ENCODE measurements at regions not wholly inside any gene's neighbourhood (a gene's known extent, or its start where the extent isn't known, plus 50 kb on each side); places are given as distances from the start of the nearest gene placed in this dataset.

DNA sequence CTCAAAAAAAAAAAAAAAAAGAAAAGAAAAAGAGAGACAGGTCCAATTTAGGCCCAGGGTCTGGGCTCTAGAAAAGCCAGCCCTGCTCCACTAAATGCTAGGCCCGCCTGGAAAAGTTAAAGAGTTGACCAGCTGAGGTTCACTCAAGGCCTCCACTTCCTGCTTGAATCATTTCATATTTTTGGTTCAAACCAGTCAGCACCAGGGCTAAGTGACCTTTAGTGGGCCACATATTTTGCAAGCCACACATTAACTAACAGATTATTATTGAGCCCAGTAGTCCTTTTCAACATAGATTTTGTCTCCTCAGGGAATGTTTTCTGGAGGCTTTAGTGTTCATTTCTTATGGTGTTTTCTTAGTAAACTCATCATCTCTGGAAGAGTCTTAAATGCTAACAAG is 156.6 kb downstream of the TLR4 start:
- DNase-seq (ENCODE audit: low read depth): no peak

GRCh38 chr9:117864385-117865057 is 160.3 kb downstream of the TLR4 start:
- no peak for DNase-seq (ENCODE audit: low read depth)

DNA sequence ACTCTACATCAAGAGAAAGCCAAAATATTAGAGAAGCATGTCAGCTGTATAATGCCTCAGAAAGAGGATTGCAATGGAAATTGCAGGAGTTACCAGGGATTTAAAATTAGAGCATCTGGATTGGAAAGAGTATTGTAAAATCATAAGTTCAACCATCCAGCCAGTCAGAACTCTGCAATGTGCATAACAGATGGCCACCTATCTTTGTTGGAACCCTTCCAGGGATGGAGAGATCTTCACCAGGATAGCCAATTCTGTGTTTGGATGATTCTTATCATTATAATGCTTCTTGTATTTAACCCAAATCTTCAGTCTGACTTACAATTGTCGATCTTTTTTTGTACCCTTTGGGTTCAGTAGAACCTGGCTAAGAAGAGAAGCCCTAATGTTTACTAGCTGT is 164.4 kb downstream of the TLR4 start:
- DNase-seq (ENCODE audit: low read depth): no peak

DNA sequence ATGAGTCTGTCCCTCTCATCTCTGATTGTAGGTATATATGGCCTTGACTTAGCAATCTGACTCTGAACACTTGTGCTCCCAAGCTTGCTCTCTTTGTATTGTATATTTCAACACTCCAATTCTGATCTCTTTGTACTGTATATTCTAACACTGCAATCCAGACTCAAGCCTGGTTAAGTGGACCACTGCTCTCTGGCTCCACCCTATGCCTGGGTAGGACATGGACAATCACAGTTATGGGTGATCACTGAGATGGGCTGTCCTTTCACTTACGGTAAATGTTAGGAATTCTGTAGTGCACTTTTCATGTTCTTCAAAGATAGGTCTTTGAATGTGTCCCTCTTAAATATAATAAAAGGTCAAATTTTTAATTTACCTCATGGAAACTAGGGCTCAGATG is 165.1 kb downstream of the TLR4 start:
- no peak for DNase-seq (ENCODE audit: low read depth)

DNA sequence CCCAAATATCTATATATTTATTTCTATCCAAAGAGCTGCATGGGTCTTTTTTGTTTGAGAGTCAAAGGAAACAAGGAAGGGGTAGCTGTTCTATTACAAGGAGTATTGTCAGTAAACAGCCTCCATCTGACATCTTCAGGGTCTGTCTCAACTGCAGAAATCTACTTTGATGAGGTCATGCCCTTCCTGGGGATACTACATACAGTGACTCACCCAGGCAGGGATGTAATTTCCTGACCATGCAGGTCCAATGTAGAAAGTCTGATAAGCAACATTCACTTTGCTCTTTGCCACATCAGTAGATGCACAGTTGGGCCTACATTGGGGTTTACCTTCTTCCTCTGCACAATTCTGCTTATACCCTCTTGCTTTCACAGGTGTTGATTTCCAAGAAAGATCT is 165.5 kb downstream of the TLR4 start:
- DNase-seq (ENCODE audit: low read depth): no peak

DNA sequence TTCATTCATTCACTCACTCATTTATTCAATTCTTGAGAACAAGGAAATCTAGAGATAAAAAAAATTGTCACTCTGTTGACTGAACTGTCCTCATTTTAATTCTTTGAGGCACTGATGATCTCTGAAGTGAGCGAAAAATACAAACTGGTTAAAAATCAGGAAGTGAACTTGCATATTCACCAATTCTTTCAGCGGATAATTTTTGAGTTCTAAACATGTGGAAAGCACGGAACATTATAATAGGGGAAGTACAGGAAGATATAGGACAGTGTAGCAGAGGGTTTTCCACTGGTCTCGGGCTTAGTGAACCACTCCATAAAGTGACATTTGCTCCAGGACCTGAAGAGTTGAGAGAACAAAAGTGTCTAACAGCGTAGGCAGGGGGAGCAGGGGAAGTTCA is 169.5 kb downstream of the TLR4 start:
- no peak for DNase-seq (ENCODE audit: low read depth)

DNA sequence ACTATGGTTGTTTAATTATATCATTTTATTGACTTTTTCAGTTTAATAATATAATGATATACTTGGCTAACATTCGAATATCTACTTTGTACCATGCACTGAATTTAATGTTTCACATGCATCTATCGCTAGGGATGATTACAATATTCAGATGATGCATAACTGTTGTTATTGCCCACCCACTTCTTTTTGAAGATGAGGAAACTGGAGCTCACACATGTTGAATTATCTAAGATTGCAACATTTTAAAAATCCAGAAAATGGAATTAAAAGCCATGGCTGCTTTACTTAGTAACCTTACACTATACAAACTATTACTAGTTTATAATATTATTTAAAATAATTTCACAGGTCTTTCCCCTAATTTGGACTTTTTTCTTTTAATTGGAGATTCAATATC is 171.7 kb downstream of the TLR4 start:
- DNase-seq (ENCODE audit: low read depth): no peak

DNA sequence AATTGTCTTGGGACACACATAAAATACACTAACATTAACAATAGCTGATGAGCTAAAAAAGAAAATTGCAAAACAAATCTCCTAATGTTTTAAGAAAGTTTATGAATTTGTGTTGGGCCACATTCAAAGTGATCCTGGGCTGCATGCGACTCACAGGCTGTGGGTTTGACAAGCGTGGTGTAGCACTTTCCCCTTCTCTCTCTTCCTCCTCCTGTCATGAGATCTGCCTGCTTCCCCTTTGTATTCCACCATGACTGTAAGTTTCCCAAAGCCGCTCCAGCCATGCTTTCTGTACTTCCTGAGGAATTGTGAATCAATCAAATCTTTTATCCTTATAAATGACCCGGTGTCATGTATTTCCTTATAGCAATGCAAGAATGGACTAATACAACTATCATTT is 178.0 kb downstream of the TLR4 start:
- no peak for DNase-seq (ENCODE audit: low read depth)

GRCh38 chr9:117886616-117887015 is 182.4 kb downstream of the TLR4 start:
- no peak for DNase-seq (ENCODE audit: low read depth)

- DNase-seq (ENCODE audit: low read depth): no peak
These were observed 183.2 kb downstream of the TLR4 start for GRCh38 chr9:117887383-117887782.

GRCh38 chr9:117887941-117888340 is 183.7 kb downstream of the TLR4 start:
- no peak for DNase-seq (ENCODE audit: low read depth)

GRCh38 chr9:117903453-117903852 is 199.2 kb downstream of the TLR4 start:
- DNase-seq (ENCODE audit: low read depth): no peak

DNA sequence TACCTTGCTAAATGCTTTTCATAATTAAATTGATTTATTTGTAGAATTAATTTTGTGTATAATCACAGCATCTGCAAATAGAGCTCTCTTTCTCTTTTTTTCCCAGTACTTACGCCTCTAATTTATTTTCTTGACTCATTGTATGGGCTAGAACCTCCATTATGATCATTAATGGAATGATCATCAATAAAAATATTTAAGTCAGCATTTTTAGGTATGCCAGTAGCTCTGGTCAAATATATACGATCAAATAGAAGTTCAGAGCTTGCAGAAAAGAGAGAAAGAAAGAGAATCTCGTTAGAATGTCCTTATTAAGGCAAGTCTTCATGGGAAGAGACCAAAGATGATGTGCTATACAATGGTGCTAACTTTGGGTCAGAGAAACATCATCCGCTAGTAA is 202.6 kb downstream of the TLR4 start:
- no peak for DNase-seq (ENCODE audit: low read depth)

- DNase-seq (ENCODE audit: low read depth): no peak
These were observed 203.2 kb downstream of the TLR4 start for GRCh38 chr9:117907420-117907819.

DNA sequence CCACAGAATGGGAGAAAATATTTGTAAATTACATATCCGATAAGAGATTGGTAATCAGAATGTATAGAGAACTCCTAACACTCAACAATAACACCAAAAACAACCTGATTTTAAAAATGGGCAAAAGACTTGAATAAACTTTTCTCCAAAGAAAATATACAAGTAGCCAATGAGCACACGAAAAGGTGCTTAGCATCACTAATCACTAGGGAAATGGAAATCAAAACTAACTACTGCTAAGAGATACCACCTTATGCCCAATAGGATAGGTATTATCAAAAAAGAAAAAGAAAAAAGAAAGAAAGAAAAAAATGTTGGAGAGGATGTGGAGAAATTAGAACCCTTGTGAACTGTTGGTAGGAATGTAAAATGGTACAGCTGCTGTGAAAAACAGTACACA is 212.1 kb downstream of the TLR4 start:
- no peak for DNase-seq (ENCODE audit: low read depth)

GRCh38 chr9:117917873-117918272 is 213.7 kb downstream of the TLR4 start:
- no peak for DNase-seq (ENCODE audit: low read depth)

GRCh38 chr9:117919538-117919937 is 215.3 kb downstream of the TLR4 start:
- no peak for DNase-seq (ENCODE audit: low read depth)

DNA sequence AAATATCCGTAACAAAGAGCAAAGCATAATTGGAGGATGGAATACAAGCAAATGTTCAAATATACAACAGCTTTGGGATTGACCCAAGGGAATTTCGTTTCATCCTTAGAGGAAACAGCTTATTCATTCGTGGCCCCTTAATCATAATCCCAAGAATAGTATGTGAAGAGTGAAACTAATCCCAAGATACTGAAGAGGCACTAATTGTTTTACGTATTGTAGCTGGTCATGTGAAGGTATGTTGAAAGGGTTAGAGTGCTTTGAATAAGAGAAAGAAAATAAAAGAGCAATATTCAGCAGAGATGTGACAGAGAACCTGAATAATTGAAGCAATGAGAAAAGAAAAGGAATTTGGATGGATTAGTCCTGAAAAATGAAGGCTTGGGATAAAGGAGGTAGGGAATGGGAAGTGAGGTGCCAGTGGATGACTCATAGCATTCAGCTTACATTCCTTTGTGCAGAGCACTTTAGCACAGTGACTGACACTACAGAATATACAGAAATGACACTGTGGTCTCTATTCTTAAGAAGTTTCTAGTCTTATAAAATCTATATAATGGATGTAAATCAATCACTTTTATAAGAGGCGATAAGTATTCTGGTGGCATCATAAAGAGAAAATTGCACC is 221.9 kb downstream of the TLR4 start:
- no peak for DNase-seq (ENCODE audit: low read depth)

GRCh38 chr9:117927354-117927753 is 223.2 kb downstream of the TLR4 start:
- no peak for DNase-seq (ENCODE audit: low read depth)

- DNase-seq (ENCODE audit: low read depth): no peak
These were observed 225.7 kb downstream of the TLR4 start for GRCh38 chr9:117929868-117930267.

- no peak for DNase-seq (ENCODE audit: low read depth)
These were observed 228.4 kb downstream of the TLR4 start for GRCh38 chr9:117932585-117932984.

DNA sequence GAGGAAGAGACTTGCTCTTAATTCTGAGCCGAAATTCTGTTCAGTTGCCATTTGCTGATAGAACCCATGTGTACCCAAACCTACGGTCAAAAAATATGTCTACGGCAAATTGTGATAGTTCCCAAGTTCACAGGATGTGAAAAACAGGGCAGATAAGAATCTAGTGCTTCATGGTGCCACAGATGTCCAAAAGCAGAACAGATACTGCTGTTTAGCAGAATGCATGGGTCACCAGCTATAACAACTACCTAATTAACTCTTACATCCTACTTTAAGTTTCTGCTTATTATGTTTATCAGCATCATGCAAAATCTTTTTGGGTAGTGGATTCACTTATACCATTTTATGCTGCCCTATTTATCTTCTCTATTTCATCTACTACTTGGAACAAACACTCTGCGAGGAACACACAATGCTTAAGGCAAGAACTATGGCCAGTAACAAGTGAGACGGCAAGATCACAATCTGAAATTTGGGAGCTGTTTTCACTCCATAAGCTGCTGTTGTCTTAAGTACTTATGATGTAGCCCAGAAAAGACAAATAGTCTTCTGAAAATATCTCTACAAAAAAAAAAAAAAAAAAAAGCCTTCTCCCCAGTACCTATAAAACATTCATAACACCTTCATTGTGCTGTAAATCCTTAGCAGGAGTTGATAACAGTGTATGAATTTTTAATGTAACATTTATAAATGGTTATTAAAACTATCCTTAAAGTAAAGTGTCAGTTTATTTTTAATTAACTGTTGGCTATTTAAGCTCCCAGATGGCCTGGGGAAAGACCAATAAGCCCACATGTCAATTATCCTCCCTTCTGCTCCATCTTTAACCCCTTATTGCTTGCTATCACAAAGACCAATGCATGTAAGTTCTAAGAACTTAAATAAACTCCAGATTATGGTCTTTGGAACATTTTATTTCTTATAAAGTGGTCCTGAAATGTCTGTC is 232.3 kb downstream of the TLR4 start:
- no peak for DNase-seq (ENCODE audit: low read depth)

DNA sequence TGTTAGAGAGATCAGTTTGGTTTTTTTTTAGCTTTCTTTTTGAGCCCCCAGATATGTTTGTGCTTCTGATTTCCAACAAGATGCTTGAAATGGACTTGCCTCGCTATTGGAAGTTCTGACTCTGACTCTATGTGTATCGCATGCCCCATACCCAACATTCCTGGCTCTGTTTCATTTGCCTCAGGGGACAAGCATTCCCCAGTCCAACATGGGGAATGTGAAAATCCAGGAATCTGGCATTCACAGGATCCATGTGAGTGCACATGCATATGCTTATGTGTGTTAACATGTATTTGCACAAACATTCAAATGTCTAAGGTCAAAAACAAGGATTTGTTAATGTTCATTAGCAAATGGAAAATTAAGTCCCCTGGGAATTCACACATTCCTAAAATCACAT is 233.9 kb downstream of the TLR4 start:
- DNase-seq (ENCODE audit: low read depth): no peak

Data from GM04503 (cell line).